ENCODE measurements at regions not wholly inside any gene's neighbourhood (a gene's known extent, or its start where the extent isn't known, plus 50 kb on each side); places are given as distances from the start of the nearest gene placed in this dataset.
"Not testable (repeated sequence)": the region's sequence is repeated elsewhere in the genome, so short reads cannot be mapped to it uniquely, and the experiment has no call there.

GRCh38 chr5:163912046-163912445 is 406.6 kb downstream of the MAT2B start:
- intact Hi-C loops (cut with DNase I): no loop called here
- no peak for DNase-seq (ENCODE audit: low spot score)

GRCh38 chr5:163913548-163913947 is 408.1 kb downstream of the MAT2B start:
- DNase-seq (ENCODE audit: low spot score): no peak
- intact Hi-C loops (cut with DNase I): no loop called here

GRCh38 chr5:163914910-163915309 is 409.5 kb downstream of the MAT2B start:
- DNase-seq (ENCODE audit: low spot score): no peak

GRCh38 chr5:163915481-163915961 is 410.1 kb downstream of the MAT2B start:
- intact Hi-C loops (cut with DNase I): no loop called here

More at GRCh38 chr5:163914910-163915309, 409.5 kb downstream of the MAT2B start:
- intact Hi-C loops (cut with DNase I): no loop called here

GRCh38 chr5:163916376-163916775 is 411.0 kb downstream of the MAT2B start:
- intact Hi-C loops (cut with DNase I): no loop called here
- no peak for DNase-seq (ENCODE audit: low spot score)

More at GRCh38 chr5:163915481-163915961, 410.1 kb downstream of the MAT2B start:
- DNase-seq (ENCODE audit: low spot score): no peak

GRCh38 chr5:163916861-163917260 is 411.4 kb downstream of the MAT2B start:
- DNase-seq (ENCODE audit: low spot score): no peak
- intact Hi-C loops (cut with DNase I): no loop called here

GRCh38 chr5:163917747-163918146 is 412.3 kb downstream of the MAT2B start:
- no peak for DNase-seq (ENCODE audit: low spot score)
- intact Hi-C loops (cut with DNase I): no loop called here

GRCh38 chr5:163934990-163935389 is 429.6 kb downstream of the MAT2B start:
- intact Hi-C loops (cut with DNase I); DNase-seq (ENCODE audit: low spot score): not testable (repeated sequence)

GRCh38 chr5:163938595-163938994 is 433.2 kb downstream of the MAT2B start:
- intact Hi-C loops (cut with DNase I): no loop called here
- DNase-seq (ENCODE audit: low spot score): no peak

GRCh38 chr5:163941079-163941478 is 435.7 kb downstream of the MAT2B start:
- intact Hi-C loops (cut with DNase I): no loop called here
- DNase-seq (ENCODE audit: low spot score): no peak

- intact Hi-C loops (cut with DNase I): no loop called here
- no peak for DNase-seq (ENCODE audit: low spot score)
These were observed 438.1 kb downstream of the MAT2B start for GRCh38 chr5:163943546-163943945.

- intact Hi-C loops (cut with DNase I): no loop called here
- DNase-seq (ENCODE audit: low spot score): no peak
These were observed 439.3 kb downstream of the MAT2B start for GRCh38 chr5:163944738-163945137.

- DNase-seq (ENCODE audit: low spot score): no peak
- intact Hi-C loops (cut with DNase I): no loop called here
These were observed 442.6 kb downstream of the MAT2B start for GRCh38 chr5:163947848-163948666.

- DNase-seq (ENCODE audit: low spot score): no peak
- intact Hi-C loops (cut with DNase I): no loop called here
These were observed 444.8 kb downstream of the MAT2B start for GRCh38 chr5:163950248-163950647.

GRCh38 chr5:163951069-163951468 is 445.6 kb downstream of the MAT2B start:
- intact Hi-C loops (cut with DNase I): no loop called here
- DNase-seq (ENCODE audit: low spot score): no peak

- DNase-seq (ENCODE audit: low spot score): no peak
- intact Hi-C loops (cut with DNase I): no loop called here
These were observed 448.5 kb downstream of the MAT2B start for GRCh38 chr5:163953901-163954300.

GRCh38 chr5:163961230-163961629 is 455.8 kb downstream of the MAT2B start:
- intact Hi-C loops (cut with DNase I); DNase-seq (ENCODE audit: low spot score): not testable (repeated sequence)

- no peak for DNase-seq (ENCODE audit: low spot score)
- intact Hi-C loops (cut with DNase I): no loop called here
These were observed 458.5 kb downstream of the MAT2B start for GRCh38 chr5:163963881-163964280.

GRCh38 chr5:163964671-163965070 is 459.3 kb downstream of the MAT2B start:
- intact Hi-C loops (cut with DNase I): no loop called here
- no peak for DNase-seq (ENCODE audit: low spot score)

GRCh38 chr5:163967268-163967667 is 461.8 kb downstream of the MAT2B start:
- no peak for DNase-seq (ENCODE audit: low spot score)
- intact Hi-C loops (cut with DNase I): no loop called here

- DNase-seq (ENCODE audit: low spot score): no peak
- intact Hi-C loops (cut with DNase I): no loop called here
These were observed 463.2 kb downstream of the MAT2B start for GRCh38 chr5:163968651-163969050.

Data from cardiac septum (tissue), 1 donor.